GM18951 (cell line): ENCODE measurements at regions not wholly inside any gene's neighbourhood (a gene's known extent, or its start where the extent isn't known, plus 50 kb on each side); places are given as distances from the start of the nearest gene placed in this dataset.

ENCODE experiments used
- POLR2A ChIP-seq: IDR thresholded peaks from 4 replicates; pipeline ENCODE4 v1.6.1; 2011; ENCODE audit warnings: mild to moderate bottlenecking; ENCODE audit not compliant: insufficient read length, insufficient read depth; ENCODE audit errors: extremely low read depth
- in situ Hi-C: fragments of 300-500 bp; cut with MboI; formaldehyde crosslinking; loops from one replicate; pipeline ENCODE4 v1.12.0; 2022; ENCODE audit warnings: low sequenced_read_pairs, mixed read lengths, inconsistent platforms; ENCODE audit not compliant: unreplicated experiment

DNA sequence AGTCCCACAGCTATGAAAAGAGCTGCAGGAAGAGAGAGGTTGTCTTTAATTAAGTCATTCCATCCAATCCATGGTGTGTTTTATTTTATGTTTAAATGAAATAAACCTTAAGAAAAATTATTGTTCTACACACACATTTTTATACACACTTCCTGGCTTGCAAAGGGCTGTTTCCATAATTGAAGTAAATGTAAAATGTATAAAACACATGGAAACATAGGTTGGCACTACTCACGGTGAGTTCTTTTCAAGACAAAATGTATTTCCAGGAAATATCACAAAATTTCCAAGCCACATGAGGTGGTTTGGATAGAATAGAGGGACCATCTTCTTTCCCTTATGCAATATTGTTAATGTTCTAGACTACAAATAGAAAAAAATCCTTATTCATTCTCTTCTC, 426.8 kb upstream of the USP24 start:
- in situ Hi-C loops: no loop called here
- TF ChIP-seq POLR2A: no peak

DNA sequence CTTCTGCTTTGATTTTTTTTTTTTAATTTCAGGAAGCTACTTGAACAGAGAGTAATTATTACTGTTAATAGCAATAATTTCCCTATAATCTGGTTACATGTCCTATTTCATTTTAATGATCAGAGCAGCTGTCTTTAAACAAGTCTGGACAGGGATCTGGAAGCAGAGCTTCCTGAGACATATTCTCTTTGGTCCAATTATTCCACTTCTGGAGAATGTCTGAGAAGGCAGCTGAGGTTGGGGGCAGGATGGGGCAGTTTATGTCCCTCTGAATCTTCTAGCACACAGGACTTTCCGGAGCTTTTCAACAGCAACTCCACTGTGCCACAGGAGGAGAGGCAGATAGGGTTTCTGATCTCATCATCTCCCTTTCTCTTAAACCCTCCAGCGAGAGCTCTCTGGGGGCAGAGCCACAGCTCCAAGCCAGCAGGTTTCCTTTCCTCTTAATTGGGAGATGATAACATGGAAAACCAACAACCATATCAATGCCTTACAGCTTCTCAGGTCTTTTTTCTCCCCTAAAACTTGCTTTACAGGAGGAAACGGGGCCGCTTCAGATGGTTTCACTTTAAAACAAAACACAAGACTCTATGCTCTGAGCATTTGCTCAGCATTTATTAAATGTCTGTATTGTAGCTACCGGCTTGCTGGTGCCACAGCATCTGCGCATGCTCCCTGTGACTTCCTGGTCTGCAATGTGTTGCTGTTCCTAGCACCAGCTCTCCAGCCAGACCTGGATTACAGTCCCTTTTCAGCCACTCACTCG, 425.7 kb upstream of the USP24 start:
- in situ Hi-C loops: no loop called here
- TF ChIP-seq POLR2A: no peak

- in situ Hi-C loops: no loop called here
- TF ChIP-seq POLR2A: no peak
Measured at GRCh38 chr1:55639526-55639925, 424.4 kb upstream of the USP24 start.

GRCh38 chr1:55639051-55639450, 423.9 kb upstream of the USP24 start:
- no peak for TF ChIP-seq POLR2A
- in situ Hi-C loops: no loop called here

GRCh38 chr1:55636696-55637095, 421.5 kb upstream of the USP24 start:
- no peak for TF ChIP-seq POLR2A
- in situ Hi-C loops: no loop called here

DNA sequence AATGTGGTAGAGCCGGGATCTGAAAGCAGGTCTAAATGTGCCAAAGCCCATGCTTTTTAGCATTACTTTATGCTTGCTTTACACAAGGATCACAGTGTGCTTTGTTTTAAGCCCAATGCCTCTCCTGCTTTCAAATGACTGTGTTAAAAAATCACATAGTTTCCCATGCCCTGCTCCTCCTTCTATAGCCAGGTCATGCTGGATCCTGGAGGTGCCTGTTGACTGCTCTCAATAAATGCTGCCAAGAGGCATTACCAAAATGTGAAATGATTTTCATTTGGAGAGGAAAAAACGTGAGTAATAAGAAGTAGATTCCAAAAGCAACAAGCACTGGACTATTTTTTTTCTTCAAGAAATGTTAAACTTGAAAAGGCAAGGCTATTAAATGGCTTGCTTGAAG, 420.7 kb upstream of the USP24 start:
- in situ Hi-C loops: no loop called here
- TF ChIP-seq POLR2A: no peak

GRCh38 chr1:55634516-55634915, 419.4 kb upstream of the USP24 start:
- in situ Hi-C loops: no loop called here

GRCh38 chr1:55632906-55633305, 417.7 kb upstream of the USP24 start:
- TF ChIP-seq POLR2A: no peak
- in situ Hi-C loops: no loop called here

More at GRCh38 chr1:55634516-55634915, 419.4 kb upstream of the USP24 start:
- TF ChIP-seq POLR2A: no peak

DNA sequence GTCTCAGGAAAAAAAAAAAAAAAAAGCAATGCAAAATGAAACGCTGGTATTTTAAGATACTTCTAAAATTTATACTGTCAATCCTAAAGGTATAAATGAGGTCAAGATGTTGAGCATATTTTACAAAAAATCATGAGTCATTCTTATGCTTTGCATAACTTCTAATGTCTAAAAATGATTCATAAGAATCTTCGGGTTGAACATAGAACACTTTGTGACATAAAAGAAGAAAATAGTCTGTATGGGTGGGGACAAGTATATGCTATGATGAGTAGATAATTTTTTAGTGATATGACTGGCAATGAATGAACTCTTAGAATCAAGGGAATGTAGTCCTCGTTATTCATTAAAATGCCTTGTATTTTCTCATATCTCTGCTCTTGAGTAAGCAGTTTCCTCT, 416.9 kb upstream of the USP24 start:
- in situ Hi-C loops: no loop called here
- TF ChIP-seq POLR2A: no peak

- in situ Hi-C loops: no loop called here
- TF ChIP-seq POLR2A: no peak
Measured at GRCh38 chr1:55631509-55631908, 416.3 kb upstream of the USP24 start.

GRCh38 chr1:55626326-55626725, 411.2 kb upstream of the USP24 start:
- in situ Hi-C loops: no loop called here
- no peak for TF ChIP-seq POLR2A

DNA sequence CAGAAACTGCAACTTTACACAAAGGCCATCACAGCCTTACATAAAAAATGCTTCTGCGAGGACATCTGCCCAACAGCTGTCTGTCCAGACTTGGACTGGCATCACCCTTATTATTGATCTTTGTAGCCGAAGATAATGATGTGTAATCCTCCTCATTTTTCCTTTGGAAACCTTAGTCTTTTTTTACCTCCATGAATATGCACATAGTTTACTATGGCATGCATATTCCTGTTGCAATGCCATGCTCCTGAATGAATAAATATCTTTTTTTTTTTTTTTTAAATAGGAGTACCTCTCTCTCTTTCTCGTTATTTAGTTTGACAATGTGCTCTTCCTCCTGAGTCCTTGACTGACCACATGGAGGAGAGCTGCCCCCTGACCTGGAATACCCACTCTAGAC, 409.6 kb upstream of the USP24 start:
- in situ Hi-C loops: no loop called here
- TF ChIP-seq POLR2A: no peak

GRCh38 chr1:55623311-55623710, 408.1 kb upstream of the USP24 start:
- TF ChIP-seq POLR2A: no peak
- in situ Hi-C loops: no loop called here

DNA sequence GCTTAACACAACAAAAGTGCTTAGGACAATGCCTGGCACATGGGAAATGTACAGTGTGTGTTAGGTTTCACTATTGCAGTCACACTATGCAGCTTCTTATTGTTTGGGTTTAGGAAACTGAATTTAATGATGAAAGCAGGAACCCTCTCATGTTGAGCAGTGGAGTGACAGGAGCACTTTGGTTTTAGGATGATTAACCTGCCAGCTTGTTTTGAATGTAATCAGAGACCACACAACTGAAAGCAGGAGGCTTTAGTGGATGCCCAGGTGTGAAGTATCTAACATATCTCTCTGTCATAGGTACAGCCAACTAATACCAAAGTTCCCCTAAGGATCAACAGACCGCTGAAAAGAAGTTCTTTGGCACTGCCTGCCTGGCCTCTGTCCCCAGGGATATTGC, 406.9 kb upstream of the USP24 start:
- in situ Hi-C loops: no loop called here

More for the DNA sequence above, 406.9 kb upstream of the USP24 start:
- TF ChIP-seq POLR2A: no peak
